GM12878 (cell line): ENCODE measurements at regions not wholly inside any gene's neighbourhood (a gene's known extent, or its start where the extent isn't known, plus 50 kb on each side); places are given as distances from the start of the nearest gene placed in this dataset.

Source experiments
- ATAC-seq: fragments of 200-7000 bp; cut with Tn5 transposase; 3 replicates; pipeline ENCODE4 v1.9.1; 2020; ENCODE audit warnings: mild to moderate bottlenecking, moderate library complexity
- BruUV-seq: library from RNA; stranded (reverse); fragments of 400-500 nt; replicated peaks from 2 replicates; lab custom pipeline; 2021; lab: Mats Ljungman, UMichigan
- CTCF ChIA-PET: fragments of 300-600 bp; sonication (Branson Sonifier 250); formaldehyde crosslinking; extraction: SDS; loops from one replicate; lab custom pipeline; 2021; ENCODE audit warnings: inconsistent platforms; lab: Yijun Ruan, JAX
- POLR2A ChIA-PET: fragments of 350-600 bp; formaldehyde crosslinking; extraction: SDS; loops from one replicate; lab custom pipeline; 2021; ENCODE audit warnings: inconsistent platforms; lab: Charles Lee
- RAD21 ChIA-PET: fragments of 300-600 bp; sonication (Branson Sonifier 250); formaldehyde crosslinking; loops from one replicate; lab custom pipeline; 2023; ENCODE audit warnings: antibody characterized with exemption; ENCODE audit not compliant: unreplicated experiment; lab: Charles Lee
- SMC1A ChIA-PET: fragments of 300-600 bp; sonication (Branson Sonifier 250); formaldehyde crosslinking; loops from one replicate; lab custom pipeline; 2023; ENCODE audit not compliant: unreplicated experiment, uncharacterized antibody; lab: Charles Lee
- DNase-seq: peaks from one replicate; pipeline ENCODE4 v3.0.0-alpha.2; 2011; ENCODE audit warnings: low read depth, low spot score
- FAIRE-seq: peaks from 3 replicates; lab custom pipeline; 2011; peaks lifted over from hg19 to GRCh38; lab: Jason Lieb, UNC
- H2AFZ ChIP-seq: 2 replicates; pipeline ENCODE4 v1.6.0; 2011; ENCODE audit warnings: low read depth, low read length, control low read depth; ENCODE audit not compliant: control insufficient read depth
- H3K27ac ChIP-seq: 2 replicates; pipeline ENCODE4 v1.5.1; 2011; ENCODE audit warnings: control low read depth; ENCODE audit not compliant: control insufficient read depth, insufficient read depth
- H3K27me3 ChIP-seq, 2 experiments: replicated peaks in 1 of 2; 2 replicates each; pipeline versions ENCODE4 v1.6.0 to v1.6.1; 2011; ENCODE audit warnings: low read length in 1 of 2; ENCODE audit not compliant: control insufficient read depth in 2 of 2, insufficient read depth in 2 of 2
- H3K36me3 ChIP-seq, 2 experiments: 2 replicates each; pipeline ENCODE4 v1.5.1; 2011; ENCODE audit warnings: low read length in 1 of 2; ENCODE audit not compliant: control insufficient read depth in 2 of 2, insufficient read depth in 2 of 2
- H3K4me1 ChIP-seq: 2 replicates; pipeline ENCODE4 v1.6.1; 2011; ENCODE audit warnings: mild to moderate bottlenecking, low read length, moderate library complexity, mixed read lengths; ENCODE audit not compliant: control insufficient read depth, insufficient read depth
- H3K4me2 ChIP-seq: 2 replicates; pipeline ENCODE4 v1.6.0; 2011; ENCODE audit warnings: control low read depth; ENCODE audit not compliant: control insufficient read depth, insufficient read depth
- H3K4me3 ChIP-seq: fragments of 200-600 bp; sonication (generic); 2 replicates; pipeline ENCODE4 v1.5.1; 2016
- H3K79me2 ChIP-seq: 2 replicates; pipeline ENCODE4 v1.6.0; 2011; ENCODE audit warnings: low read length; ENCODE audit not compliant: control insufficient read depth, insufficient read depth
- H3K9ac ChIP-seq: 2 replicates; pipeline ENCODE4 v1.8.0; 2011; ENCODE audit warnings: low read length, control low read depth, mixed read lengths; ENCODE audit not compliant: control insufficient read depth, insufficient read depth
- H3K9me3 ChIP-seq: replicated peaks from 3 replicates; pipeline ENCODE4 v1.5.1; 2011; ENCODE audit warnings: mild to moderate bottlenecking, low read length; ENCODE audit not compliant: control insufficient read depth, insufficient read depth
- H4K20me1 ChIP-seq: 2 replicates; pipeline ENCODE4 v1.6.0; 2011; ENCODE audit not compliant: control insufficient read depth, insufficient read depth
- BHLHE40 ChIP-seq, 2 experiments: fragments of 450-650 bp in 1 of 2; IDR thresholded peaks; 2 replicates each; pipeline ENCODE4 v1.6.1; 2011 to 2017; ENCODE audit warnings: low read depth in 2 of 2, borderline replicate concordance in 1 of 2, improper control_type of control experiment in 1 of 2, low read length in 1 of 2, mild to moderate bottlenecking in 1 of 2
- RAD51 ChIP-seq: fragments of 450-650 bp; IDR thresholded peaks from 2 replicates; pipeline ENCODE4 v1.6.1; 2016; ENCODE audit warnings: moderate library complexity, mild to moderate bottlenecking, inconsistent platforms
- RUNX3 ChIP-seq: IDR thresholded peaks from 2 replicates; pipeline ENCODE4 v1.6.1; 2012; ENCODE audit warnings: low read length, inconsistent platforms
- SP1 ChIP-seq: IDR thresholded peaks from one replicate; pipeline ENCODE4 v1.6.1; 2011; ENCODE audit warnings: low read depth, low read length
- SREBF1 ChIP-seq: IDR thresholded peaks from 2 replicates; pipeline ENCODE4 v1.6.1; 2012; ENCODE audit warnings: mild to moderate bottlenecking, low read length
- ZNF622 ChIP-seq: fragments of 450-650 bp; IDR thresholded peaks from 2 replicates; pipeline ENCODE4 v1.6.1; 2017; ENCODE audit warnings: mild to moderate bottlenecking, inconsistent platforms
- WGBS: methylation state at CpG from one replicate; pipeline ENCODE4 v1.1.6; 2016; ENCODE audit warnings: low lambda C conversion rate; ENCODE audit not compliant: insufficient replicate concordance, insufficient coverage; ENCODE audit errors: missing lambda C conversion rate; 5-methylcytosine and 5-hydroxymethylcytosine counted together
- in situ Hi-C: fragments of 300-500 bp; cut with MboI; formaldehyde crosslinking; loops from 9 replicates; pipeline ENCODE4 v1.14.3; 2018; ENCODE audit warnings: mixed read lengths
- intact Hi-C: fragments of 100-400 bp; cut with micrococcal nuclease; formaldehyde crosslinking; loops from one replicate; pipeline ENCODE4 v1.14.2; 2022; ENCODE audit not compliant: unreplicated experiment
- TF ChIP-seq, protein P1 (sequence below): IDR thresholded peaks from 2 replicates; pipeline ENCODE4 v1.6.1; 2012; ENCODE audit warnings: improper control_type of control experiment, low read depth, low read length; ENCODE audit not compliant: insufficient replicate concordance
- TF ChIP-seq, protein P2 (sequence below): IDR thresholded peaks from 2 replicates; pipeline ENCODE4 v1.6.1; 2011; ENCODE audit warnings: low read depth, mild to moderate bottlenecking, low read length, moderate library complexity, borderline replicate concordance; ENCODE audit errors: extremely low read depth
- TF ChIP-seq, protein P3 (sequence below): fragments of 450-650 bp; IDR thresholded peaks from 2 replicates; pipeline ENCODE4 v1.6.1; 2017; ENCODE audit warnings: mild to moderate bottlenecking, low read depth, inconsistent platforms; ENCODE audit not compliant: poor library complexity, severe bottlenecking
- TF ChIP-seq, protein P4 (sequence below): IDR thresholded peaks from 2 replicates; pipeline ENCODE4 v1.6.1; 2011; ENCODE audit warnings: mild to moderate bottlenecking, low read depth, low read length, moderate library complexity; ENCODE audit not compliant: insufficient replicate concordance
- TF ChIP-seq, protein P5 (sequence below): IDR thresholded peaks from 2 replicates; pipeline ENCODE4 v1.6.1; 2012; ENCODE audit warnings: low read depth, low read length, improper control_type of control experiment

DNA sequence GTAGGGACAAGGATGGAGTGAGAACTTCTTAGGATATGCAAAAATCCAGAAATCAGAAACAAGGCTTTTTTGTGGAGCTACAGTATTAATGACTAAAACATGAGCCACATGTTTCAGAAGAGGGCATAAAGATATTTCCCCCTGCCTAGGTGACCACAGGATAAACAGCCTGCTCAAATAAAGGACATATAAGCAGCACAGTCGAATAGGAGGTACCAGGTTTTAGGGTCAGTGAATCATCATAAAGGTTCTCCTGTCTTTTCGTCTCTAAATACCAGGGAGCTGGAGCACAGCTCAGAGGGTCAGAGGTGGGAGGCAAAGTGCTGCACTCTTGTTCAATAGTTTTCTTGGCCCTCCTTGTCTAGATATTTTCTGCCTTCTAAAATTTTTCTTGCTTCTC lies 211.9 kb upstream of the HS3ST1 start (continued):
- TF ChIP-seq, protein P1, sequence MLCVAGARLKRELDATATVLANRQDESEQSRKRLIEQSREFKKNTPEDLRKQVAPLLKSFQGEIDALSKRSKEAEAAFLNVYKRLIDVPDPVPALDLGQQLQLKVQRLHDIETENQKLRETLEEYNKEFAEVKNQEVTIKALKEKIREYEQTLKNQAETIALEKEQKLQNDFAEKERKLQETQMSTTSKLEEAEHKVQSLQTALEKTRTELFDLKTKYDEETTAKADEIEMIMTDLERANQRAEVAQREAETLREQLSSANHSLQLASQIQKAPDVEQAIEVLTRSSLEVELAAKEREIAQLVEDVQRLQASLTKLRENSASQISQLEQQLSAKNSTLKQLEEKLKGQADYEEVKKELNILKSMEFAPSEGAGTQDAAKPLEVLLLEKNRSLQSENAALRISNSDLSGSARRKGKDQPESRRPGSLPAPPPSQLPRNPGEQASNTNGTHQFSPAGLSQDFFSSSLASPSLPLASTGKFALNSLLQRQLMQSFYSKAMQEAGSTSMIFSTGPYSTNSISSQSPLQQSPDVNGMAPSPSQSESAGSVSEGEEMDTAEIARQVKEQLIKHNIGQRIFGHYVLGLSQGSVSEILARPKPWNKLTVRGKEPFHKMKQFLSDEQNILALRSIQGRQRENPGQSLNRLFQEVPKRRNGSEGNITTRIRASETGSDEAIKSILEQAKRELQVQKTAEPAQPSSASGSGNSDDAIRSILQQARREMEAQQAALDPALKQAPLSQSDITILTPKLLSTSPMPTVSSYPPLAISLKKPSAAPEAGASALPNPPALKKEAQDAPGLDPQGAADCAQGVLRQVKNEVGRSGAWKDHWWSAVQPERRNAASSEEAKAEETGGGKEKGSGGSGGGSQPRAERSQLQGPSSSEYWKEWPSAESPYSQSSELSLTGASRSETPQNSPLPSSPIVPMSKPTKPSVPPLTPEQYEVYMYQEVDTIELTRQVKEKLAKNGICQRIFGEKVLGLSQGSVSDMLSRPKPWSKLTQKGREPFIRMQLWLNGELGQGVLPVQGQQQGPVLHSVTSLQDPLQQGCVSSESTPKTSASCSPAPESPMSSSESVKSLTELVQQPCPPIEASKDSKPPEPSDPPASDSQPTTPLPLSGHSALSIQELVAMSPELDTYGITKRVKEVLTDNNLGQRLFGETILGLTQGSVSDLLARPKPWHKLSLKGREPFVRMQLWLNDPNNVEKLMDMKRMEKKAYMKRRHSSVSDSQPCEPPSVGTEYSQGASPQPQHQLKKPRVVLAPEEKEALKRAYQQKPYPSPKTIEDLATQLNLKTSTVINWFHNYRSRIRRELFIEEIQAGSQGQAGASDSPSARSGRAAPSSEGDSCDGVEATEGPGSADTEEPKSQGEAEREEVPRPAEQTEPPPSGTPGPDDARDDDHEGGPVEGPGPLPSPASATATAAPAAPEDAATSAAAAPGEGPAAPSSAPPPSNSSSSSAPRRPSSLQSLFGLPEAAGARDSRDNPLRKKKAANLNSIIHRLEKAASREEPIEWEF = no peak
- TF ChIP-seq, protein P2, sequence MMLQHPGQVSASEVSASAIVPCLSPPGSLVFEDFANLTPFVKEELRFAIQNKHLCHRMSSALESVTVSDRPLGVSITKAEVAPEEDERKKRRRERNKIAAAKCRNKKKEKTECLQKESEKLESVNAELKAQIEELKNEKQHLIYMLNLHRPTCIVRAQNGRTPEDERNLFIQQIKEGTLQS = no peak

DNA sequence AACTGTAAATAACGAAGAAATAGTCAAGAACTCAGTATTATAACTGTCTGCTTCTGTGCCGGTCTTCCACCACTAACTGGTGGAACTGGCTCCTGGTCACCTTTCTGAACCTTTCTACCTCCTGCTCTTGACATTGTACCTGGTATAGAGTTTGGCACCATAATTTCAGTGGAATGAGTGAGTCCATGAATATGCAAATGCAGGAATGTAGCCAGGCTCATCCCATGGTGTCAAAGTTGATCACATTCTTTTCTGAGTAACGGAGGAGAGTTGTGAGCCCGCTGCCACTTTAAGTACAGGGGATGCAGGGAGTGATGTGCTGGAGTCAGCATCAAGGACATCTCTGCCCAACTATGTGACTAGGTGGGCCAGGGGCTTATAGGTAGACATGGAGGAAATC lies 207.9 kb upstream of the HS3ST1 start:
- H3K4me1 ChIP-seq = no peaks in the 10 kb centered on the region
- RAD21 ChIA-PET = no interaction called here
- DNase-seq (no peak), FAIRE-seq (no peak), ATAC-seq (no peak)
- no peak overlapping the region for H3K4me3 ChIP-seq
- intact Hi-C loops = no loop called here
- WGBS = 39% methylated on average over 4 of the region's 4 CpGs
- no peaks in the 10 kb centered on the region for H3K9me3 ChIP-seq
- H3K27me3 ChIP-seq = no peaks in the 10 kb centered on the region
- no peak overlapping the region for H3K27ac ChIP-seq
- in situ Hi-C loops = no loop called here
- TF ChIP-seq, protein P3, sequence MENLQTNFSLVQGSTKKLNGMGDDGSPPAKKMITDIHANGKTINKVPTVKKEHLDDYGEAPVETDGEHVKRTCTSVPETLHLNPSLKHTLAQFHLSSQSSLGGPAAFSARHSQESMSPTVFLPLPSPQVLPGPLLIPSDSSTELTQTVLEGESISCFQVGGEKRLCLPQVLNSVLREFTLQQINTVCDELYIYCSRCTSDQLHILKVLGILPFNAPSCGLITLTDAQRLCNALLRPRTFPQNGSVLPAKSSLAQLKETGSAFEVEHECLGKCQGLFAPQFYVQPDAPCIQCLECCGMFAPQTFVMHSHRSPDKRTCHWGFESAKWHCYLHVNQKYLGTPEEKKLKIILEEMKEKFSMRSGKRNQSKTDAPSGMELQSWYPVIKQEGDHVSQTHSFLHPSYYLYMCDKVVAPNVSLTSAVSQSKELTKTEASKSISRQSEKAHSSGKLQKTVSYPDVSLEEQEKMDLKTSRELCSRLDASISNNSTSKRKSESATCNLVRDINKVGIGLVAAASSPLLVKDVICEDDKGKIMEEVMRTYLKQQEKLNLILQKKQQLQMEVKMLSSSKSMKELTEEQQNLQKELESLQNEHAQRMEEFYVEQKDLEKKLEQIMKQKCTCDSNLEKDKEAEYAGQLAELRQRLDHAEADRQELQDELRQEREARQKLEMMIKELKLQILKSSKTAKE = no peak
- TF ChIP-seq, protein P4, sequence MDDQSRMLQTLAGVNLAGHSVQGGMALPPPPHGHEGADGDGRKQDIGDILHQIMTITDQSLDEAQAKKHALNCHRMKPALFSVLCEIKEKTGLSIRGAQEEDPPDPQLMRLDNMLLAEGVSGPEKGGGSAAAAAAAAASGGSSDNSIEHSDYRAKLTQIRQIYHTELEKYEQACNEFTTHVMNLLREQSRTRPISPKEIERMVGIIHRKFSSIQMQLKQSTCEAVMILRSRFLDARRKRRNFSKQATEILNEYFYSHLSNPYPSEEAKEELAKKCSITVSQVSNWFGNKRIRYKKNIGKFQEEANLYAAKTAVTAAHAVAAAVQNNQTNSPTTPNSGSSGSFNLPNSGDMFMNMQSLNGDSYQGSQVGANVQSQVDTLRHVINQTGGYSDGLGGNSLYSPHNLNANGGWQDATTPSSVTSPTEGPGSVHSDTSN = no peak
- TF ChIP-seq SP1 = no peak
- TF ChIP-seq SREBF1 = no peak
- TF ChIP-seq RAD51 = no peak
- TF ChIP-seq ZNF622 = no peak
- TF ChIP-seq BHLHE40 (IDR thresholded peaks at IDR 0.05; ENCODE audit: borderline replicate concordance in 1 of 2, low read depth in 2 of 2, low read length in 1 of 2) = no peak
- no peak for TF ChIP-seq RUNX3
- TF ChIP-seq, protein P5, sequence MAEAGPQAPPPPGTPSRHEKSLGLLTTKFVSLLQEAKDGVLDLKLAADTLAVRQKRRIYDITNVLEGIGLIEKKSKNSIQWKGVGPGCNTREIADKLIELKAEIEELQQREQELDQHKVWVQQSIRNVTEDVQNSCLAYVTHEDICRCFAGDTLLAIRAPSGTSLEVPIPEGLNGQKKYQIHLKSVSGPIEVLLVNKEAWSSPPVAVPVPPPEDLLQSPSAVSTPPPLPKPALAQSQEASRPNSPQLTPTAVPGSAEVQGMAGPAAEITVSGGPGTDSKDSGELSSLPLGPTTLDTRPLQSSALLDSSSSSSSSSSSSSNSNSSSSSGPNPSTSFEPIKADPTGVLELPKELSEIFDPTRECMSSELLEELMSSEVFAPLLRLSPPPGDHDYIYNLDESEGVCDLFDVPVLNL = no peak
- SMC1A ChIA-PET = no interaction called here
- no peak overlapping the region for H2AFZ ChIP-seq
- H4K20me1 ChIP-seq = no peaks in the 10 kb centered on the region
- CTCF ChIA-PET = no interaction called here
- BruUV-seq = no TSS peak
- no peak overlapping the region for H3K4me2 ChIP-seq
- no peaks in the 10 kb centered on the region for H3K79me2 ChIP-seq
- H3K9ac ChIP-seq = no peak overlapping the region
- POLR2A ChIA-PET = no interaction called here
- H3K36me3 ChIP-seq = no peaks in the 10 kb centered on the region
